ENCODE measurements at regions not wholly inside any gene's neighbourhood (a gene's known extent, or its start where the extent isn't known, plus 50 kb on each side); places are given as distances from the start of the nearest gene placed in this dataset.

DNA sequence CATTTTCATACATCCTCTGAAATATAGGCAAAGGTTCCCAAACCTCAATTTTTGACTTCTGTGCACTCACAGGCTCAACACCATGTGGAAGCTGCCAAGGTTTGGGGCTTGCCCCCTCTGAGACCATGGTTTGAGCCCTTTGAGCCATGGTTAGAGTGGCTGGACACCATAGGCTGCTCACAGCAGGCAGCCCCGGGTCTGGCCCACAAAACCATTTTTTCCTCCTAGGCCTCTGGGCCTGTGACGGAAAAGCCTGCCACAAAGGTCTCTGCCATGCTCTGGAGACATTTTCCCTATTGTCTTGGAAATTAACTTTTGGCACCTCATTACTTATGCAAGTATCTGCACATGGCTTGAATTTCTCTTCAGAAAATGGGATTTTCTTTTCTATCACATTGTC lies 1113.2 kb upstream of the ATXN7L3B start:
- Histone ChIP-seq H3K9me3 (no peaks in the 10 kb centered on the region), H3K4me3 (no peak overlapping the region), H3K27ac (no peak overlapping the region), H3K27me3 (no peaks in the 10 kb centered on the region), H3K4me1 (no peaks in the 10 kb centered on the region), H3K36me3 (no peaks in the 10 kb centered on the region)
- WGBS, 2 donors: 63 to 91% methylated on average over 2 of the region's 2 CpGs
- intact Hi-C loops (cut with DNase I): no loop called here
- DNase-seq: no peak
- TF ChIP-seq POLR2A (IDR thresholded peaks at IDR 0.05) (no peak), POLR2AphosphoS5 (IDR thresholded peaks at IDR 0.05) (no peak), EP300 (IDR thresholded peaks at IDR 0.05) (no peak)
- TF ChIP-seq, protein P1, sequence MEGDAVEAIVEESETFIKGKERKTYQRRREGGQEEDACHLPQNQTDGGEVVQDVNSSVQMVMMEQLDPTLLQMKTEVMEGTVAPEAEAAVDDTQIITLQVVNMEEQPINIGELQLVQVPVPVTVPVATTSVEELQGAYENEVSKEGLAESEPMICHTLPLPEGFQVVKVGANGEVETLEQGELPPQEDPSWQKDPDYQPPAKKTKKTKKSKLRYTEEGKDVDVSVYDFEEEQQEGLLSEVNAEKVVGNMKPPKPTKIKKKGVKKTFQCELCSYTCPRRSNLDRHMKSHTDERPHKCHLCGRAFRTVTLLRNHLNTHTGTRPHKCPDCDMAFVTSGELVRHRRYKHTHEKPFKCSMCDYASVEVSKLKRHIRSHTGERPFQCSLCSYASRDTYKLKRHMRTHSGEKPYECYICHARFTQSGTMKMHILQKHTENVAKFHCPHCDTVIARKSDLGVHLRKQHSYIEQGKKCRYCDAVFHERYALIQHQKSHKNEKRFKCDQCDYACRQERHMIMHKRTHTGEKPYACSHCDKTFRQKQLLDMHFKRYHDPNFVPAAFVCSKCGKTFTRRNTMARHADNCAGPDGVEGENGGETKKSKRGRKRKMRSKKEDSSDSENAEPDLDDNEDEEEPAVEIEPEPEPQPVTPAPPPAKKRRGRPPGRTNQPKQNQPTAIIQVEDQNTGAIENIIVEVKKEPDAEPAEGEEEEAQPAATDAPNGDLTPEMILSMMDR (IDR thresholded peaks at IDR 0.05): no peak

DNA sequence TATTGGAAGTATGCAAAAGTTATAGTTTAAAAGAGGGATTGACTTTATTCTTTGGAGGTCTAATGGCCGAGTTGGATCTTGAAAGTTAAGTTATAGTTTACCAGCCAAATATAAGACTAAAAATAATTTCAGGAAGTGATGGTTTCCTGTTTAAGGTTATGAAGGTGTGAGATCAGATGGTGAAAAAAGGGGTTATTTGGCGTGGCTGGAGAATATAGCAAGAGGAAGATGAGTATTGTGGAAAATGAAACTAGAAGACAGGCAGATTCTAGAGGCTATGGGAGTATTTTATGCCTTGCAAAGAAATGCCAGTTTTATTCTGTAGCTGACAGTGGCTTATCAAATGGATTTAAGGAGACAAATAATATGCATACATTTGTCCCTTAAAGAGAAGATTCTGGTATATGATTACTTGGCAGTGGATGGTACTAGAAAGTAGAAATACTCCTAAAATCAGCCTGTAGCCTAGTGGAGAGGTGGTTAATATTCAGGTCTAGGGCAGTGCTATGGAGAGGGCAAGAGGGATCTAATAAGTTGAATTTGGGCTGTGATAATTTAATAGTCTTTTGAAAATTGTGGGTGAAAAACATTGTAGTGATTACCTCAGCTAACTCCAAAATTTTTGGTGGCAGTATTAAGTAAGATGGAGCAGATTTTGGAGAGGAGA lies 1091.8 kb upstream of the ATXN7L3B start:
- Histone ChIP-seq H3K4me1 (no peaks in the 10 kb centered on the region), H3K4me3 (no peak overlapping the region), H3K36me3 (no peaks in the 10 kb centered on the region), H3K27me3 (no peaks in the 10 kb centered on the region), H3K27ac (no peak overlapping the region), H3K9me3 (no peaks in the 10 kb centered on the region)
- TF ChIP-seq POLR2A (IDR thresholded peaks at IDR 0.05): no peak
- no peak for TF ChIP-seq POLR2AphosphoS5 (IDR thresholded peaks at IDR 0.05)
- no peak for TF ChIP-seq EP300 (IDR thresholded peaks at IDR 0.05)
- intact Hi-C loops (cut with DNase I): no loop called here
- WGBS, 2 donors: 35 to 64% methylated on average over 2 of the region's 2 CpGs
- DNase-seq: no peak

DNA sequence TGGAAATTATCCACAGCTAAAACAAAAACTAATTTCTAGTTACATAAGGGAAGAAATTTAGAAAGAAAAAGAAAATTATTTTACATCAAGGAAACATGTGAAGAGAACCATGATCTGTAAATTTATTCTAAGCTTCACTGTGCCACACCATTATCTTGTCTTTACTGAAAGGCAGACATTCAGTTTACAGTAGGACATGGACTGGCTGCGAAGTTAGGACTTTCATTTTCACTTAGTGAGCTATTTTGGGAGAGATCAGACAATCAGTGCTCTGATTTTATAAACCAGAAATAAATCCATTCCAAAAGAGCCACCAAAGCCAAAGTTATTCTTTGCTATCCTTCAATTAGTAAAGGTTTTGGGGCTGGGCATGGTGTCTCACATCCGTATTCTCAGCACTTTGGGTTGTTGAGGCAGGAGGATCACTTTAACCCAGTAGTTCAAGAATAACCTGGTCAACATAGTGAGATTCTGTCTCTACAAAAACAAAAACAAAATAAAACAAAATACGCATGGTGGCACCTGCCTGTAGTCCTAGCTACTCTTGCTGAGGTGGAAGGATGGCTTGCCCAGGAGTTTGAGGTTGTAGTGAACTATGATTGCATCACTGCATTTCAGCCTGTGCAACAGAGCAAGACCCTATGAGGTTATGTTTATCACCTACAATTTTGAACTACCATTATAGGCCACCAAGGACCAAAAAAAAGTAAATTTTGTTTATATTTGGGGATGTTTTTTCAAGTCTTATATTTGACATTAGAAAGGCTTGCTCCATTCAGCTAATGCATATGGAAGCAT lies 1084.8 kb upstream of the ATXN7L3B start:
- H3K9me3 ChIP-seq: no peaks in the 10 kb centered on the region
- H3K27me3 ChIP-seq: no peaks in the 10 kb centered on the region
- H3K4me3 ChIP-seq: no peak overlapping the region
- H3K36me3 ChIP-seq: no peaks in the 10 kb centered on the region
- H3K27ac ChIP-seq: no peak overlapping the region
- WGBS, 2 donors: 71 to 74% methylated on average over 3 of the region's 3 CpGs
- no peak for DNase-seq
- TF ChIP-seq EP300 (IDR thresholded peaks at IDR 0.05): no peak
- TF ChIP-seq POLR2AphosphoS5 (IDR thresholded peaks at IDR 0.05): no peak
- TF ChIP-seq, protein P1 (IDR thresholded peaks at IDR 0.05): no peak
- TF ChIP-seq POLR2A (IDR thresholded peaks at IDR 0.05): no peak
- intact Hi-C loops (cut with DNase I): no loop called here
- peaks cover 0 to 2% (median 0%) of the 10 kb centered on the region in 4 donors for H3K4me1 ChIP-seq

DNA sequence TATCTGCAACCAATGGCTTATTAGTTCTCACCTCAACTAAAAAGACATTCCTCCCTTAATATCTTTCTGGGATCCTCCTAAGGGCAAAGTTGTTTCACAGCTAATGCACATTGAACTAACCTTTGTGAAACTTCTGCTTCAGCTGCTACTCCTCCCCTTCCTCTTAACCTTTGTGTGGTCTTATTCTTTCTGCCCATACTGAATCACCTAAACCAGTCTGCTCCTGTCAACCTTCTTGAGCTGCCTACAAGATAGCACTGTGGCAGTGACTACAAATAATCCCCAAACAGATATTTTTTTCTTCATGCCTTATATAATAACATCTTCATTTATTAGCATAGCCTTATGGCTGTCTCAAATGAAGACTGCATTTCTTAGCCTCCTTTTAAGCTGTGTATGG lies 1077.4 kb upstream of the ATXN7L3B start:
- H3K27me3 ChIP-seq: no peaks in the 10 kb centered on the region
- TF ChIP-seq EP300 (IDR thresholded peaks at IDR 0.05) (no peak), POLR2A (IDR thresholded peaks at IDR 0.05) (no peak), POLR2AphosphoS5 (IDR thresholded peaks at IDR 0.05) (no peak)
- TF ChIP-seq, protein P1 (IDR thresholded peaks at IDR 0.05): no peak
- no peaks in the 10 kb centered on the region for H3K4me1 ChIP-seq
- H3K36me3 ChIP-seq: no peaks in the 10 kb centered on the region
- no peaks in the 10 kb centered on the region for H3K9me3 ChIP-seq
- intact Hi-C loops (cut with DNase I): no loop called here
- no peak overlapping the region for H3K27ac ChIP-seq
- no peak overlapping the region for H3K4me3 ChIP-seq
- DNase-seq: no peak

DNA sequence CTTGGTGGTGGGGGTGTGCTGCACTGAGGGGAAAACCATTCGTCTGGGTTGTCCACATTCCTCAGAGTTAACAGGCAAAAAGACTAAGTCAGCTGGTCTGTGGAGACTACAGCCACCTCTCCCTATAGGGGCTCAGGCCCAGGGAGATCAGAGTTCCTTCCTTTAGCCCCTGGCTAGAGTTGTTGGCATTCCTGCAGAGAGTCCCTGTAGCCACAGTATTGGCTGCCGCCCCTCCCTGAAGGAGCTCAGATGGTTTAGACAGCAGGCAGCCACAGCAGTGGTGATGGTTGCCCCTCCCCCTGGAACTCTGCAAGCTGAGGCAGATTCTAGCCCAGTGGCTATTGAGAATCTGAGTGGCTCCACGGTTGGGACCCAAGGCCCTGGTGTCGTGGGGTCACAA lies 1072.5 kb upstream of the ATXN7L3B start:
- Histone ChIP-seq H3K27ac (no peak overlapping the region), H3K27me3 (no peaks in the 10 kb centered on the region), H3K9me3 (no peaks in the 10 kb centered on the region), H3K36me3 (no peaks in the 10 kb centered on the region), H3K4me3 (no peak overlapping the region), H3K4me1 (no peaks in the 10 kb centered on the region)
- 68% methylated on average over 4 of the region's 4 CpGs for WGBS, 2 donors
- no peak for TF ChIP-seq POLR2AphosphoS5 (IDR thresholded peaks at IDR 0.05)
- TF ChIP-seq POLR2A (IDR thresholded peaks at IDR 0.05): no peak
- TF ChIP-seq EP300 (IDR thresholded peaks at IDR 0.05): no peak
- TF ChIP-seq, protein P1 (IDR thresholded peaks at IDR 0.05): no peak
- intact Hi-C loops (cut with DNase I): no loop called here
- no peak for DNase-seq
